T1000 (cell line): ENCODE measurements at regions not wholly inside any gene's neighbourhood (a gene's known extent, or its start where the extent isn't known, plus 50 kb on each side); places are given as distances from the start of the nearest gene placed in this dataset.

ENCODE experiments used
- DNase-seq: peaks from one replicate; lab custom pipeline; 2025; ENCODE audit warnings: mixed read lengths; lab: John Stamatoyannopoulos, UW

GRCh38 chr2:45255563-45255962, 246.3 kb upstream of the SIX2 start:
- no peak for DNase-seq

GRCh38 chr2:45254025-45254424, 244.8 kb upstream of the SIX2 start:
- no peak for DNase-seq

GRCh38 chr2:45253151-45253550, 243.9 kb upstream of the SIX2 start:
- no peak for DNase-seq

- DNase-seq, result no peak
Observed at GRCh38 chr2:45250176-45250575, 240.9 kb upstream of the SIX2 start.

GRCh38 chr2:45248214-45248613, 239.0 kb upstream of the SIX2 start:
- DNase-seq, result no peak

GRCh38 chr2:45244928-45245327, 235.7 kb upstream of the SIX2 start:
- no peak for DNase-seq

GRCh38 chr2:45242161-45242741, 233.0 kb upstream of the SIX2 start:
- no peak for DNase-seq

GRCh38 chr2:45241061-45241561, 231.9 kb upstream of the SIX2 start:
- DNase-seq, result no peak

- DNase-seq, result peak; percentile 72
Observed at GRCh38 chr2:45237850-45238542, 228.7 kb upstream of the SIX2 start.

GRCh38 chr2:45237128-45237527, 227.9 kb upstream of the SIX2 start:
- DNase-seq, result no peak

- no peak for DNase-seq
Observed at GRCh38 chr2:45236268-45236667, 227.0 kb upstream of the SIX2 start.

GRCh38 chr2:45233301-45233700, 224.0 kb upstream of the SIX2 start:
- DNase-seq, result no peak

GRCh38 chr2:45232818-45233217, 223.6 kb upstream of the SIX2 start:
- DNase-seq, result no peak

GRCh38 chr2:45229411-45229810, 220.2 kb upstream of the SIX2 start:
- no peak for DNase-seq

GRCh38 chr2:45227347-45227746, 218.1 kb upstream of the SIX2 start:
- no peak for DNase-seq

- no peak for DNase-seq
Observed at GRCh38 chr2:45224993-45225380, 215.7 kb upstream of the SIX2 start.

- DNase-seq, result no peak
Observed at GRCh38 chr2:45224321-45224992, 215.2 kb upstream of the SIX2 start.

GRCh38 chr2:45223531-45223930, 214.3 kb upstream of the SIX2 start:
- no peak for DNase-seq

GRCh38 chr2:45220227-45220626, 211.0 kb upstream of the SIX2 start:
- no peak for DNase-seq

GRCh38 chr2:45218931-45219339, 209.7 kb upstream of the SIX2 start:
- no peak for DNase-seq

- no peak for DNase-seq
Observed at GRCh38 chr2:45218297-45218696, 209.0 kb upstream of the SIX2 start.

- no peak for DNase-seq
Observed at GRCh38 chr2:45216118-45216517, 206.9 kb upstream of the SIX2 start.

GRCh38 chr2:45214550-45214949, 205.3 kb upstream of the SIX2 start:
- no peak for DNase-seq
